Loucy (cell line): ENCODE measurements at regions not wholly inside any gene's neighbourhood (a gene's known extent, or its start where the extent isn't known, plus 50 kb on each side); places are given as distances from the start of the nearest gene placed in this dataset.

Source experiments
- H2AFZ ChIP-seq: fragments of 200-600 bp; sonication (generic); 2 replicates; pipeline ENCODE4 v1.6.0; 2016; ENCODE audit warnings: antibody characterized with exemption, mild to moderate bottlenecking, low read length, moderate library complexity
- H3F3A ChIP-seq: fragments of 200-600 bp; 2 replicates; pipeline ENCODE4 v1.6.0; 2016; ENCODE audit warnings: antibody characterized with exemption, low read depth, mild to moderate bottlenecking
- H3K27me3 ChIP-seq: fragments of 200-600 bp; sonication (generic); 2 replicates; pipeline ENCODE4 v1.6.1; 2014; ENCODE audit warnings: low read length, mild to moderate bottlenecking; ENCODE audit not compliant: insufficient read depth, poor library complexity, severe bottlenecking
- H3K36me3 ChIP-seq: fragments of 200-600 bp; sonication (generic); 2 replicates; pipeline ENCODE4 v1.6.1; 2016; ENCODE audit warnings: low read length; ENCODE audit not compliant: insufficient read depth
- H3K4me1 ChIP-seq: fragments of 200-600 bp; sonication (generic); 2 replicates; pipeline ENCODE4 v1.5.1; 2014; ENCODE audit warnings: low read length, mild to moderate bottlenecking; ENCODE audit not compliant: insufficient read depth, poor library complexity, severe bottlenecking
- H3K4me2 ChIP-seq: fragments of 200-600 bp; sonication (generic); 2 replicates; pipeline ENCODE4 v1.6.0; 2014; ENCODE audit warnings: antibody characterized with exemption, low read length, low read depth, mild to moderate bottlenecking; ENCODE audit not compliant: poor library complexity, severe bottlenecking
- H3K4me3 ChIP-seq: fragments of 200-600 bp; sonication (generic); 2 replicates; pipeline ENCODE4 v1.5.1; 2014; ENCODE audit warnings: low read length, mild to moderate bottlenecking, mixed read lengths; ENCODE audit not compliant: poor library complexity, severe bottlenecking
- H3K79me2 ChIP-seq: fragments of 200-600 bp; sonication (generic); 2 replicates; pipeline ENCODE4 v1.6.1; 2014; ENCODE audit warnings: low read length; ENCODE audit not compliant: insufficient read depth
- H3K9ac ChIP-seq: fragments of 200-600 bp; sonication (generic); 2 replicates; pipeline ENCODE4 v1.6.0; 2014; ENCODE audit warnings: mild to moderate bottlenecking, low read depth, low read length, moderate library complexity; ENCODE audit not compliant: poor library complexity, severe bottlenecking
- H3K9me2 ChIP-seq: fragments of 200-600 bp; sonication (generic); replicated peaks from 2 replicates; pipeline ENCODE4 v1.6.1; 2016; ENCODE audit warnings: low read depth, low read length, mixed read lengths
- H3K9me3 ChIP-seq: fragments of 200-600 bp; sonication (generic); 2 replicates; pipeline ENCODE4 v1.6.1; 2014; ENCODE audit warnings: mild to moderate bottlenecking, antibody characterized with exemption, low read length, low read depth; ENCODE audit not compliant: insufficient read depth
- H4K20me1 ChIP-seq: fragments of 200-600 bp; sonication (generic); 2 replicates; pipeline ENCODE4 v1.6.0; 2014; ENCODE audit warnings: antibody characterized with exemption, low read length, mild to moderate bottlenecking; ENCODE audit not compliant: insufficient read depth, poor library complexity, severe bottlenecking
- CTCF ChIP-seq: fragments of 200-600 bp; sonication (generic); conservative IDR thresholded peaks from 2 replicates; pipeline ENCODE4 v1.5.1; 2014; ENCODE audit warnings: mild to moderate bottlenecking, antibody characterized with exemption, low read length
- EZH2phosphoT487 ChIP-seq: fragments of 200-600 bp; IDR thresholded peaks from 2 replicates; pipeline ENCODE4 v1.6.1; 2018; ENCODE audit warnings: antibody characterized with exemption, mild to moderate bottlenecking, moderate library complexity, borderline replicate concordance

GRCh38 chr1:201736707-201737320, 92.1 kb upstream of the IPO9 start:
- no peaks in the 10 kb centered on the region for H3K27me3 ChIP-seq
- no peaks in the 10 kb centered on the region for H4K20me1 ChIP-seq
- TF ChIP-seq CTCF = no peak
- TF ChIP-seq EZH2phosphoT487 = no peak
- H3F3A ChIP-seq = no peaks in the 10 kb centered on the region
- no peak overlapping the region for H3K4me3 ChIP-seq
- H3K4me2 ChIP-seq = no peak overlapping the region
- H3K9me2 ChIP-seq = no peaks in the 10 kb centered on the region
- no peaks in the 10 kb centered on the region for H3K79me2 ChIP-seq
- H2AFZ ChIP-seq = no peak overlapping the region
- no peaks in the 10 kb centered on the region for H3K9me3 ChIP-seq
- H3K36me3 ChIP-seq = no peaks in the 10 kb centered on the region
- H3K4me1 ChIP-seq = peaks cover 28% of the 10 kb centered on the region
- H3K9ac ChIP-seq = no peak overlapping the region

GRCh38 chr1:201737352-201738060, 91.5 kb upstream of the IPO9 start:
- H3K4me1 ChIP-seq = peaks cover 35% of the 10 kb centered on the region
- H3K27me3 ChIP-seq = no peaks in the 10 kb centered on the region
- H3K9me3 ChIP-seq = no peaks in the 10 kb centered on the region
- no peak overlapping the region for H3K4me3 ChIP-seq
- H3K9ac ChIP-seq = no peak overlapping the region
- no peaks in the 10 kb centered on the region for H3K36me3 ChIP-seq
- no peak for TF ChIP-seq EZH2phosphoT487
- TF ChIP-seq CTCF = no peak
- no peaks in the 10 kb centered on the region for H3F3A ChIP-seq
- H4K20me1 ChIP-seq = no peaks in the 10 kb centered on the region
- no peaks in the 10 kb centered on the region for H3K79me2 ChIP-seq
- H3K9me2 ChIP-seq = no peaks in the 10 kb centered on the region
- H3K4me2 ChIP-seq = no peak overlapping the region
- H2AFZ ChIP-seq = no peak overlapping the region

- Histone ChIP-seq H3F3A (no peaks in the 10 kb centered on the region), H2AFZ (peak overlapping the region; percentile 98), H3K9me2 (no peaks in the 10 kb centered on the region), H3K36me3 (no peaks in the 10 kb centered on the region), H3K4me2 (peak overlapping the region; percentile 71), H4K20me1 (no peaks in the 10 kb centered on the region), H3K79me2 (no peaks in the 10 kb centered on the region), H3K9ac (peak overlapping the region; percentile 72), H3K27me3 (no peaks in the 10 kb centered on the region), H3K4me1 (peaks cover 35% of the 10 kb centered on the region), H3K9me3 (no peaks in the 10 kb centered on the region), H3K4me3 (peak overlapping the region; percentile 83)
- TF ChIP-seq CTCF = no peak
- TF ChIP-seq EZH2phosphoT487 = no peak
Observed at GRCh38 chr1:201739080-201739479, 89.9 kb upstream of the IPO9 start.
